ENCODE measurements at regions not wholly inside any gene's neighbourhood (a gene's known extent, or its start where the extent isn't known, plus 50 kb on each side); places are given as distances from the start of the nearest gene placed in this dataset.

DNA sequence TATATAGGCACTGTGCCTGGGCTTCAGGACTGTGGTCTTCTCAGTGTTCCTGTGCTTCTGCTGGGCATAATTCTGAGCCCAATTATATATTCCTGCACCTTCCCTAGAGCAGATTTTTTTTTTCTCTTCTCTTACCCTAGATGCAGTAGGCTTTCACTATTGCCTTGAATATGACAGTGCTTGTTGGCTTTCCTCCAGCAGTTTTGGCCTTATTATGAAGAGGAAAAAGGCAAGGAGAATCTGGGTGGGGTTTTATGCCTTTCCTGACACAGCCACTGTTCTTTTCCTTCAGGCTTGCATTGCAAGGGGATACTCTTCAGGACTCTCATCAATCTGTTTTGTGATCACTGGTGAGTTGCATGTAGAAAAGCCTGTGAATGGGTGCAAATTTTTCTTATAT is 221.9 kb upstream of the CELF4 start:
- Histone ChIP-seq H4K20me1 (ENCODE audit: low read depth) (no peaks in the 10 kb centered on the region), H3K9me3 (ENCODE audit: low read depth) (no peaks in the 10 kb centered on the region), H3K36me3 (no peaks in the 10 kb centered on the region), H3K4me1 (peaks cover 13% of the 10 kb centered on the region), H3F3A (ENCODE audit: low read depth) (peaks cover 17% of the 10 kb centered on the region), H2AFZ (replicated peaks) (no peak overlapping the region), H3K27me3 (no peaks in the 10 kb centered on the region), H3K9ac (no peak overlapping the region), H3K4me3 (no peak overlapping the region), H3K4me2 (no peak overlapping the region), H3K27ac (no peak overlapping the region), H3K79me2 (ENCODE audit: low read depth) (no peaks in the 10 kb centered on the region)
- H3K27ac Mint-ChIP-seq, result no peak overlapping the region
- no peak overlapping the region for H3K4me3 Mint-ChIP-seq
- H3K9me3 Mint-ChIP-seq, result no peaks in the 10 kb centered on the region
- TF ChIP-seq, protein P1, sequence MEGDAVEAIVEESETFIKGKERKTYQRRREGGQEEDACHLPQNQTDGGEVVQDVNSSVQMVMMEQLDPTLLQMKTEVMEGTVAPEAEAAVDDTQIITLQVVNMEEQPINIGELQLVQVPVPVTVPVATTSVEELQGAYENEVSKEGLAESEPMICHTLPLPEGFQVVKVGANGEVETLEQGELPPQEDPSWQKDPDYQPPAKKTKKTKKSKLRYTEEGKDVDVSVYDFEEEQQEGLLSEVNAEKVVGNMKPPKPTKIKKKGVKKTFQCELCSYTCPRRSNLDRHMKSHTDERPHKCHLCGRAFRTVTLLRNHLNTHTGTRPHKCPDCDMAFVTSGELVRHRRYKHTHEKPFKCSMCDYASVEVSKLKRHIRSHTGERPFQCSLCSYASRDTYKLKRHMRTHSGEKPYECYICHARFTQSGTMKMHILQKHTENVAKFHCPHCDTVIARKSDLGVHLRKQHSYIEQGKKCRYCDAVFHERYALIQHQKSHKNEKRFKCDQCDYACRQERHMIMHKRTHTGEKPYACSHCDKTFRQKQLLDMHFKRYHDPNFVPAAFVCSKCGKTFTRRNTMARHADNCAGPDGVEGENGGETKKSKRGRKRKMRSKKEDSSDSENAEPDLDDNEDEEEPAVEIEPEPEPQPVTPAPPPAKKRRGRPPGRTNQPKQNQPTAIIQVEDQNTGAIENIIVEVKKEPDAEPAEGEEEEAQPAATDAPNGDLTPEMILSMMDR (IDR thresholded peaks at IDR 0.05), result no peak
- TF ChIP-seq EZH2 (IDR thresholded peaks at IDR 0.05), result no peak
- no peak for TF ChIP-seq EZH2phosphoT487 (IDR thresholded peaks at IDR 0.05)
- peaks cover 3% of the 10 kb centered on the region for H3K27me3 Mint-ChIP-seq (ENCODE audit: insufficient read depth, low read depth)
- no peaks in the 10 kb centered on the region for H3K36me3 Mint-ChIP-seq
- H3K4me1 Mint-ChIP-seq, result no peaks in the 10 kb centered on the region
- no peak for DNase-seq (ENCODE audit: low spot score)

DNA sequence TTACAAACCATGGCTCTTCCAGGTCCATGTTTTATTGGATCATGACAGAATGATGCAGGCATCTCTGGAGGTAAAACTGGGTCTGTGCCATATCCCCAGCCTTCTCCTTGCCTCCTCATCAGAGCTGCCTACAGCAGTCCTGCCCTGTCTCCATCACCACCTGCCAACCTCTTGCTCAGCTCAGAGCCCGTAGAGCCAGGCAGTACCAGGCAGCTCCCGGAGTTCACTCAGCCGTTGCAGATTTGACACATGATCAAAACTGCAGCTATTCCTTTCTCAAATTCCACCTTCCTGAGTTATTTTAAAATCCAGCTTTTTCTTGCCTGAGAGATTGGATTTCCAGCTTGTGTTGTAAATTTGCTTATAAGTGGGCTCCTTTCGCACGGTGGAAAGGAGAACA is 218.2 kb upstream of the CELF4 start:
- Mint-ChIP-seq H3K27me3 (ENCODE audit: insufficient read depth, low read depth) (peaks cover 6% of the 10 kb centered on the region), H3K36me3 (no peaks in the 10 kb centered on the region), H3K4me1 (peaks cover 2% of the 10 kb centered on the region), H3K4me3 (no peak overlapping the region), H3K9me3 (no peaks in the 10 kb centered on the region), H3K27ac (no peak overlapping the region)
- H3K4me3 ChIP-seq, result no peak overlapping the region
- DNase-seq (ENCODE audit: low spot score), result no peak
- H4K20me1 ChIP-seq (ENCODE audit: low read depth), result no peaks in the 10 kb centered on the region
- no peak for TF ChIP-seq EZH2 (IDR thresholded peaks at IDR 0.05)
- TF ChIP-seq, protein P1 (IDR thresholded peaks at IDR 0.05), result no peak
- TF ChIP-seq EZH2phosphoT487 (IDR thresholded peaks at IDR 0.05), result no peak
- H3K27me3 ChIP-seq, result no peaks in the 10 kb centered on the region
- H2AFZ ChIP-seq (replicated peaks), result peak overlapping the region; percentile 60
- no peaks in the 10 kb centered on the region for H3K36me3 ChIP-seq
- H3K9ac ChIP-seq, result no peak overlapping the region
- H3K79me2 ChIP-seq (ENCODE audit: low read depth), result no peaks in the 10 kb centered on the region
- H3F3A ChIP-seq (ENCODE audit: low read depth), result peaks cover 17% of the 10 kb centered on the region
- H3K9me3 ChIP-seq (ENCODE audit: low read depth), result no peaks in the 10 kb centered on the region
- H3K4me2 ChIP-seq, result peak overlapping the region; percentile 53
- H3K4me1 ChIP-seq, result peaks cover 13% of the 10 kb centered on the region
- peak overlapping the region; percentile 45 for H3K27ac ChIP-seq

DNA sequence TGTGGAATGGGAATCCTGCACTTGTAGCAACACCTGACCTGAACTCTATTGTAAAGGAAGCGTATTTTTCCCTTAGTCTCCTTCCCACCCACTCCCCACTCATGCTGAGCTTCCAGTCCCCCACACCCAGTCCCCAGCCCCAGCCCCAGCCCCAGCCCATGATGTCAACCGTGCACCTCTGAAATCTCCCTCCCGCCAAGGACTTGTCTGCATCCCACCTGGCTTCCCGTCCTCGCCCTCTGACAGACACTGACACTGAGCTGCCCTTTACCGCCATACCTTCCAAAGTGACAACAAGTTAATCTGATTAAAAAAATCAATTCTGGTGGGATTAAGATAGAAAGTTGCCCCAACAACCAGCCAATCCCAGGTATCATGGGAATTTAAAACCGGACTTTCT is 213.6 kb upstream of the CELF4 start:
- no peak overlapping the region for H2AFZ ChIP-seq (replicated peaks)
- no peak overlapping the region for H3K27ac Mint-ChIP-seq
- H3K27me3 Mint-ChIP-seq (ENCODE audit: insufficient read depth, low read depth), result peaks cover 9% of the 10 kb centered on the region
- no peak overlapping the region for H3K4me3 Mint-ChIP-seq
- H3K27ac ChIP-seq, result no peak overlapping the region
- no peak overlapping the region for H3K4me3 ChIP-seq
- no peaks in the 10 kb centered on the region for H3K9me3 ChIP-seq (ENCODE audit: low read depth)
- no peaks in the 10 kb centered on the region for H3K36me3 ChIP-seq
- H3K4me1 Mint-ChIP-seq, result peaks cover 2% of the 10 kb centered on the region
- H3K9me3 Mint-ChIP-seq, result no peaks in the 10 kb centered on the region
- peaks cover 7% of the 10 kb centered on the region for H3F3A ChIP-seq (ENCODE audit: low read depth)
- no peak for DNase-seq (ENCODE audit: low spot score)
- H3K27me3 ChIP-seq, result no peaks in the 10 kb centered on the region
- no peaks in the 10 kb centered on the region for H3K79me2 ChIP-seq (ENCODE audit: low read depth)
- no peak overlapping the region for H3K4me2 ChIP-seq
- H4K20me1 ChIP-seq (ENCODE audit: low read depth), result no peaks in the 10 kb centered on the region
- H3K4me1 ChIP-seq, result peaks cover 12% of the 10 kb centered on the region
- TF ChIP-seq EZH2phosphoT487 (IDR thresholded peaks at IDR 0.05), result no peak
- no peak for TF ChIP-seq EZH2 (IDR thresholded peaks at IDR 0.05)
- TF ChIP-seq, protein P1 (IDR thresholded peaks at IDR 0.05), result no peak
- no peak overlapping the region for H3K9ac ChIP-seq
- no peaks in the 10 kb centered on the region for H3K36me3 Mint-ChIP-seq
